ENCODE measurements at regions not wholly inside any gene's neighbourhood (a gene's known extent, or its start where the extent isn't known, plus 50 kb on each side); places are given as distances from the start of the nearest gene placed in this dataset.
A peak's percentile ranks its signal among the peaks of the same experiment; 100 is the strongest.

- Histone ChIP-seq H3K27ac (ENCODE audit: low read depth, low read length) (no peak overlapping the region), H2AFZ (ENCODE audit: low read depth, low read length, poor library complexity, severe bottlenecking) (peak overlapping the region; percentile 61), H4K20me1 (ENCODE audit: insufficient read depth) (no peaks in the 10 kb centered on the region), H3K36me3 (ENCODE audit: control insufficient read depth in 1 of 2, insufficient read depth in 2 of 2, low read length in 2 of 2) (no peaks in the 10 kb centered on the region), H3K79me2 (ENCODE audit: insufficient read depth, low read length) (no peaks in the 10 kb centered on the region), H3K9me2 (ENCODE audit: insufficient read depth) (no peaks in the 10 kb centered on the region), H3K27me3 (ENCODE audit: insufficient read depth, low read length) (no peaks in the 10 kb centered on the region), H3K4me2 (ENCODE audit: low read length) (no peak overlapping the region), H3K4me3 (replicated peaks in 1 of 2; ENCODE audit: low read depth in 1 of 2, low read length in 2 of 2) (no peak overlapping the region), H3K9ac (ENCODE audit: low read length) (no peak overlapping the region), H3K9me3 (ENCODE audit: control insufficient read depth in 1 of 2, insufficient read depth in 1 of 2, low read depth in 1 of 2, low read length in 2 of 2) (no peaks in the 10 kb centered on the region), H3K4me1 (ENCODE audit: control insufficient read depth in 1 of 2, insufficient read depth in 2 of 2, low read length in 2 of 2) (peaks cover 0 to 14% of the 10 kb centered on the region in 2 experiments; a peak in 2 of 4 replicates)
- ChIA-PET CTCF (interaction anchor here (0.9 to 1.6 kb wide), 6 partner anchors 10 to 408 kb away, joined by 3 to 6 read pairs (median 3); no protein-coding TSS in a partner anchor), RAD21 (ENCODE audit: low non-redundant PET in 1 of 2, low total read pairs in 2 of 2, uncharacterized antibody in 2 of 2, unreplicated experiment in 2 of 2) (no interaction called here), POLR2A (no interaction called here)
- DNase-seq (ENCODE audit: low read depth, low spot score) (peak; percentile 10), ATAC-seq (peak; percentile 93)
- peak; percentile 34 to 59 (median 50); a peak in 3 of 6 replicates for TF ChIP-seq CTCF (IDR thresholded peaks at IDR 0.05 in 2 of 3, conservative IDR thresholded peaks at IDR 0.05 in 1 of 3; ENCODE audit: borderline replicate concordance in 1 of 3, insufficient read depth in 1 of 3, low read depth in 2 of 3, low read length in 2 of 3)
- TF ChIP-seq ZNF274 (IDR thresholded peaks at IDR 0.05; ENCODE audit: low read depth, low read length): no peak
- peak; percentile 52 for TF ChIP-seq RAD21 (IDR thresholded peaks at IDR 0.05; ENCODE audit: low read depth)
- no peak for TF ChIP-seq ZFX (IDR thresholded peaks at IDR 0.05)
- TF ChIP-seq POLR2AphosphoS5 (IDR thresholded peaks at IDR 0.05; ENCODE audit: low read depth, low read length): no peak
- no peak for TF ChIP-seq POLR2A (IDR thresholded peaks at IDR 0.05; ENCODE audit: borderline replicate concordance, extremely low read depth, insufficient read depth, insufficient read length)
- no TSS peak for BruUV-seq (replicated peaks)
- intact Hi-C loops (cut with micrococcal nuclease): no loop called here
Observed at GRCh38 chr7:142375710-142376313, 118.0 kb upstream of the PRSS58 start.

- Histone ChIP-seq H2AFZ (ENCODE audit: low read depth, low read length, poor library complexity, severe bottlenecking) (no peak overlapping the region), H3K27me3 (ENCODE audit: insufficient read depth, low read length) (no peaks in the 10 kb centered on the region), H3K27ac (ENCODE audit: low read depth, low read length) (no peak overlapping the region), H3K9me2 (ENCODE audit: insufficient read depth) (no peaks in the 10 kb centered on the region), H3K9me3 (ENCODE audit: control insufficient read depth in 1 of 2, insufficient read depth in 1 of 2, low read depth in 1 of 2, low read length in 2 of 2) (no peaks in the 10 kb centered on the region), H3K4me2 (ENCODE audit: low read length) (no peak overlapping the region), H4K20me1 (ENCODE audit: insufficient read depth) (no peaks in the 10 kb centered on the region), H3K9ac (ENCODE audit: low read length) (no peak overlapping the region), H3K79me2 (ENCODE audit: insufficient read depth, low read length) (no peaks in the 10 kb centered on the region), H3K4me3 (replicated peaks in 1 of 2; ENCODE audit: low read depth in 1 of 2, low read length in 2 of 2) (no peak overlapping the region), H3K36me3 (ENCODE audit: control insufficient read depth in 1 of 2, insufficient read depth in 2 of 2, low read length in 2 of 2) (no peaks in the 10 kb centered on the region), H3K4me1 (ENCODE audit: control insufficient read depth in 1 of 2, insufficient read depth in 2 of 2, low read length in 2 of 2) (peaks cover 0 to 14% of the 10 kb centered on the region in 2 experiments; a peak in 2 of 4 replicates)
- no peak for ATAC-seq
- DNase-seq (ENCODE audit: low read depth, low spot score): no peak
- ChIA-PET CTCF (interaction anchor here (0.8 kb wide), 1 partner anchor 34 kb away, joined by 3 read pairs; no protein-coding TSS in a partner anchor), RAD21 (ENCODE audit: low non-redundant PET in 1 of 2, low total read pairs in 2 of 2, uncharacterized antibody in 2 of 2, unreplicated experiment in 2 of 2) (no interaction called here), POLR2A (no interaction called here)
- intact Hi-C loops (cut with micrococcal nuclease): no loop called here
- no peak for TF ChIP-seq CBX3 (IDR thresholded peaks at IDR 0.05; ENCODE audit: low read depth)
- no peak for TF ChIP-seq CEBPB (IDR thresholded peaks at IDR 0.05; ENCODE audit: low read depth)
- TF ChIP-seq ZBTB33 (IDR thresholded peaks at IDR 0.05; ENCODE audit: extremely low read depth, insufficient replicate concordance, low read length): no peak
- TF ChIP-seq JUND (IDR thresholded peaks at IDR 0.05): no peak
- TF ChIP-seq YY1 (IDR thresholded peaks at IDR 0.05; ENCODE audit: extremely low read depth, insufficient replicate concordance, low read depth, low read length): no peak
- TF ChIP-seq ELF1 (IDR thresholded peaks at IDR 0.05; ENCODE audit: borderline replicate concordance, low read depth): no peak
- TF ChIP-seq MAX (IDR thresholded peaks at IDR 0.05): no peak
- BruUV-seq (replicated peaks): no TSS peak
Observed at GRCh38 chr7:142372727-142373126, 114.9 kb upstream of the PRSS58 start.

Data from HCT116 (cell line).